Tibial nerve (tissue), 4 donors: ENCODE measurements at regions not wholly inside any gene's neighbourhood (a gene's known extent, or its start where the extent isn't known, plus 50 kb on each side); places are given as distances from the start of the nearest gene placed in this dataset.

ENCODE experiments used
- CTCF ChIP-seq, 5 experiments: fragments of 200-600 bp in 3 of 5; fragments of 450-650 bp in 2 of 5; sonication (generic) in 3 of 5; IDR thresholded peaks; one replicate each; pipeline ENCODE4 v1.5.1; 2016 to 2019; ENCODE audit warnings: antibody characterized with exemption in 5 of 5, mild to moderate bottlenecking in 3 of 5, moderate library complexity in 2 of 5
- EP300 ChIP-seq, 2 donors: sonication (generic); formaldehyde crosslinking; IDR thresholded peaks; one replicate each; pipeline ENCODE4 v1.6.1; 2017; ENCODE audit warnings: antibody characterized with exemption in 2 of 2, mild to moderate bottlenecking in 1 of 2
- POLR2A ChIP-seq, 2 donors: fragments of 450-650 bp; IDR thresholded peaks; one replicate each; pipeline ENCODE4 v1.6.1; 2017; ENCODE audit warnings: antibody characterized with exemption in 2 of 2, mild to moderate bottlenecking in 2 of 2, moderate library complexity in 2 of 2

- TF ChIP-seq CTCF (IDR thresholded peaks at IDR 0.05), result peak in 1 of 5 experiments; percentile 28
- no peak for TF ChIP-seq POLR2A (IDR thresholded peaks at IDR 0.05)
- TF ChIP-seq EP300 (IDR thresholded peaks at IDR 0.05), result no peak
Observed at GRCh38 chr4:134906404-134907023, 704.9 kb upstream of the PABPC4L start.
